ENCODE measurements at regions not wholly inside any gene's neighbourhood (a gene's known extent, or its start where the extent isn't known, plus 50 kb on each side); places are given as distances from the start of the nearest gene placed in this dataset.

DNA sequence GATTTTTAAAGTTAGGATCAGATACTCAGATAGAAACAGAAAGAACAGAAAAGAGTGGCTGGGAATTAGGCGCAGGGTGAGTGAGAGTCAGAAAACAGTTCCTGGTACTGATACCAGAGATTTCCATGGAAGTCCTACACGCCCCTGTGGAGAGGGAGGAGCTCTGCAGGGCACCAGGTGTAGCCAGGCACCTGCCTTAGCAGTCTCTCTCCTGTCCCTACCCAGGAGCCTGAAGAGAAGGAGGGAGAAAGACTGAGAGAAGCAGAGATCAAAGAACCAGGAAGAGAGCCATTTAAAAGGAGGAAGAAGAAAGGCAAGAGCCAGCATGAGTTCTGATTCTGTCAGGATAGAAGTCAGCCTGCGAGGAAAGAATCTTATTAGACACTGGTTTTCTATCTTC lies 65.0 kb downstream of the CBLN1 start:
- ATAC-seq = no peak

DNA sequence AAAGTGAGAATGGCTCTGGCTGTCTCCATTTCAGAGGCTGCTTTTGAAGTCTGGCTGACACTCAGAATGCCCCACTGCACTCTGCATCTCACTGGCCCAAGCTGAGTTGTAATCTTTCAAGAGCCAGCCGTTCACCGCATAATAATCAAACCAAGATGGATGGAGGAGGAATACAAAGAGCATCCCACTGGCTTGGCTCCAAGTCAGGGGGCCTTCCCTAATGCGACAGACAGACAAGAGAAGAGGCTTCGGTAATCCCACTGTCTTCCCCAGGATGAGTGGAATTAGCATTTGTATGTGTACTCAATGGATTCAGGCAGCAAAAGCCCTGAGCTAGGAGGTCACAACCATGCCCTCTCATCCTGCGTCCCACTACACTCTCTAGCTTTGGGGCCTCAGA lies 68.0 kb downstream of the CBLN1 start:
- no peak for ATAC-seq

DNA sequence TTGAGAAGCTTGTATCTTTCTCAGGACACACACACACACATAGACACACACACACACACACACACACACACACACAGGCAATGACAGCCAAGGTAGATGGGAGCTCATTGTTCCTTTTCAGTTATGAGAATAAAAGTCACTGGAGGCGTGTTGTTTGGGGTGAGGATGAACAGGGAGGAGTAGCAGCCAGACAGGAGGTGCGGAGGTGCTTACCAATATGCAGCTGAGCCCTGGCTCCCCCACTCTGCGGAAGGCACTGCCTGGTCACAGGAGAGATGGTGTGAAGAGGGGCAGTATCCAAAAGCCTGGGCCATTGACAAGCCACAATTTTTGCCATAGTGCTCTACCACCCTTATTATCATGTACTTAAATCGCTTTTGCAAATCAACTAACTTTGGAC lies 77.4 kb downstream of the CBLN1 start:
- no peak for ATAC-seq

DNA sequence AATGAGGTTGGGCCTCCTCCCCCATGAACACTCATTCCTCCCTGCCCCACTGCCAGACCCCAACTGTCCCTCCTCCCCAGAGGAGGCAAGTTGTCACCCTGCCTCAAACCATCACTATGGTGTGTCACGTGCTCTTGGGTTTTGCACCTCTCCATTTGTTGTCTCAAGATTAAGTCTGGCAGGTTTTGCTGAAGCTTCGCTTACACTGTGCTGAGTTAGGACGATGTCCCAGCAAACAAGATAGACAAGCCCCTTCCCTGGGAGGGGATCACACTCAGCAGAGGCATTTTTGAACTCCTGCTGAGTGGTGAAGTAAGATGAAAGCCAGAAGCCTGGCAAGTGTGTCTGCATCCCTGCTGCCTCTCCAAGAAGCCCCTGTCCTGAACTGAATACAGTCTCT lies 78.3 kb downstream of the CBLN1 start:
- no peak for ATAC-seq

DNA sequence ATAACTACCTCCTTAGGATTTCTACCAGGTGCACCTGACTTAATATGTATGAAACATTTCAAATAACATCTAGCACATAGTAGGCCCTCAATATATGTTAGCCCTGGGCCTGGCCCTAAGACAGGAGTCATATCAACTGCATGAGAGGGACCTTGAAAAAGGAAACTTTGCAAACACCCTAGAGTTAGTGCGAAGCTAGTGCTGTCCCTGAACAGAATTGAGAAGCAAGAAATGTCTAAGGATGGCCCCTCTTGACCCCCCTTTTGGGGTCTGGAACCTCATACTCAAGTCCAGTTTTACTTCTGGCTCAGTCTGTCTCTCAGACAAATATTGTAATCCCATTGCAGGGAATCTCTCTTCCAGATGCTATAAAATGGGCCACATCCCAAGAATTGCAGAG lies 80.5 kb downstream of the CBLN1 start:
- ATAC-seq = no peak

DNA sequence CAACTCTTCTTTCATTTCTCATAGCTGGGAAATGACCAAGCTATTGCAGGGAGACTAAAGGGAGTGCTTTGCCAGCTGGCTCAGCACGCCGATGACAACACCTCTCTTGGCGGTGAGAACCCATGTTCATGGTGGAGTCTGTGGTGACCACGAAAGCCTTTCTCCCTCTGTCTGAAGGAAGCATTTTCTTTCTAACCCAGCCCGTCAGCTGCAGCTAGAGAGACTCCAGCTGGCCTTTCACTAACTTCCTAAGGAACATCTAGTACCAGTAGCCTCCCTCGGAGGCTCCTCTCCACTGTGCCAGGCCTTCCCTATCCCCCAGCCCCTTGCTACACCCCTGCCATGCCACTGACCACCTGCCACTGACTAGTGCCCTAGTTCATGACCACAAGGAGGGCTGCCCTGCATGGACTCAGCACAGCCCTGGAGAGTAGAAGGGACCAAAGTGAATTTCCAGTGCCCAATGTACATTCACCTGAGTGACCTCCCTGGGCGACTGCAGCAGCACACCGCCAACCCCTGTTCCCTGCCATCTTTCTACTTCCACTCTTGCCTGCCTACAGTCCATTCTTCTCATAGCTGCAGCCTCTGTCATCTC lies 81.3 kb downstream of the CBLN1 start:
- no peak for ATAC-seq

DNA sequence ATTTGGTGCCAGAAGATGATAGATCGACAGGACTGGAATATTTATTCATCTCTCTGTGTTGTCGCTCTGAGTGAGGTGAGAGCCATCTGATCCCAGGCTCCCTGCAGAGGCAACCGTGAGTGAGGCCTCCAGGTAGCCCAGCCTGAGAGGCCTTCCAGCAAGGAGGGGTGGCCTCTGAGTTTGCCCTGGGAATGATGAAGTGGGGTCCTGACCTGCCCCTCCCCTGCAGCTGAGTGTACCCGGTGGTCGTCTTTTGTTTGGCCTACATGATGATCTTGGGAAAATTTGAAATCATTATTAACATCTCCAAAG lies 86.4 kb downstream of the CBLN1 start:
- ATAC-seq = no peak

DNA sequence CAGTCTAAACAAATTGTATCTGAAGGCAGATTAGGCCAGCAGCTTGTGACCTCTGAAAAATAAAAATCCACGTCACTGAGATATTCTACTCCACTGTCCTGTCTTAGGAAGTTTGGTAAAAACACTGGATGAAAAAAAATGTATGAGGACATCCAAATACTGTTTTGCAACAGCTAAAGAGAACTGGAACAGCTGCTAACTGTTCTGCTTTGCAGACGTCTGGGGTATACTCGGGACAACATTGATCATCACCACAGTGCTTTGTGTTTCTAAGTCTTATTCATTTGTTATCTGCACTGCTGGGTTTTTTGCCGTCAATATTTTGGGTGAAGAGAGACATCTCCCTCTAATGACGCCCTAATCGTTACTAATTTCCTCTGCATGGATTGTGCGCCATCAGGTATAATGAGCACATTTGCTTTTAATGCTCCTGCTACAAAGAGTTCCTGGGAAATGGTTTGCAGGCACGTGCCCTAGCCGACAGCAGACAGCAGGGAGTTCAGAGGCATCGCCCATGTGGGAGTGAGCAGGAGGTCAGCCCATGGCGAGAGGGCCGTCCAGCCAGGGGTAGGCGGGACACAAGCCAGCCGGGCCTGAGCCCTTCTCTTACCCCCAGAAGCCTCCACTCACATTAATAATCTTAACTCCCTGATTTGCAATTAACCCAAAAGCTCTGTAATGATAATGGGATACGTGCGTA lies 87.0 kb downstream of the CBLN1 start:
- ATAC-seq = no peak

DNA sequence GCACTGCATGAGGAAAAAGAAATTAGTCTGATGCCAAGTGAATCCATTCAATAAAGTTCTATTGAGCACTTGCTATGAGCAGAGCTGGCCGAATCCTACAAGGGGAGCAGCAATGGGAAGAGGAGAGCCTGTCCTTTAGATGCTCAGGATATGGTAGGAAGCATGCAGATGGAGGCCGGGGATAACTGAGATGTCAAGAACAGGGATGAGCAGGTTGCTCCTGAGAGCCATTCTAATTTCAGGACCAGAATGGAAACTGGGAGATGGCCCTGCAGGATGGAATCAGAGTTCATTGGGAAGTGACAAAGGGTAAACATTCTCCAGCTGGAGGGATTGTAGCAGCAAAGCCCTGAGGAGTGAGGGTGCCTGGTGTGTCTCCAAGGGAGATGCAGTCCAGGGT lies 88.0 kb downstream of the CBLN1 start:
- no peak for ATAC-seq

DNA sequence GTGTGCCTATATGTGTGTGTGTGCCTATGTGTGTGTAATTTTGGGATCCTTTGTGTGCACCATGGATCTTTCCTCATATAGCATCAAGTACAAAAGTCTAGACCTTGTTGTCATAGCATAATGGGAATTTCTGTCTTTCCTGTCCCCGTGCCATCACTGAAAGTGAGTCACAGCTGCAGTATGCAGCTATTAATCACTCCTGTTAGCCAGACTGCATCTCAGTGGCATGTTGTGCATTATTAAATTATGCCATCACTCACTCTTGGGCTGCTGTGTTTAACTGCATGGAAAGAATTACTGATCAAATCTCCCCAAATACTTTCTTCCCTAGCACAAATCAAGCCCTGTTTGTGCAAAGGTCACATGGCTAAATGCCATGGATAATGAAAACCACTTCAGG lies 92.4 kb downstream of the CBLN1 start:
- no peak for ATAC-seq

DNA sequence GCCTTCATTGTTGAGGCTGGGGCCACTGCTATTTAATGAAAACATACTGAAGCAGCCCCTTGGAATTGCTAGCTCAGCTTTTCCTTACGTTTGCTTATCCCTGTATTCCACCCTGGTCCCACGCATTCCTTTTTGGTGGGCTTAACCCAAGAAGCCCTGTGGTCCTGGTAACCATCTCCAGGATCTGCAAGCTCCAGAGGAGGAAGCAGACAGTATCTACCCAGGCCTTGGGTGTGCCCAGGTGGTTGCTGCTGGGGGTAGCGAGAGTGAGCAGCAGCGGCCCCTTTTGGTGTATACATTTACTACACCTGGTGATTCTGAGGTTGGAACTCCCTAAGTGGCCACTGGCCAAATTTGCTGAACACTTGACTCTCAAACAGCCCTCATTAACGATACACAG lies 97.7 kb downstream of the CBLN1 start:
- ATAC-seq = no peak

DNA sequence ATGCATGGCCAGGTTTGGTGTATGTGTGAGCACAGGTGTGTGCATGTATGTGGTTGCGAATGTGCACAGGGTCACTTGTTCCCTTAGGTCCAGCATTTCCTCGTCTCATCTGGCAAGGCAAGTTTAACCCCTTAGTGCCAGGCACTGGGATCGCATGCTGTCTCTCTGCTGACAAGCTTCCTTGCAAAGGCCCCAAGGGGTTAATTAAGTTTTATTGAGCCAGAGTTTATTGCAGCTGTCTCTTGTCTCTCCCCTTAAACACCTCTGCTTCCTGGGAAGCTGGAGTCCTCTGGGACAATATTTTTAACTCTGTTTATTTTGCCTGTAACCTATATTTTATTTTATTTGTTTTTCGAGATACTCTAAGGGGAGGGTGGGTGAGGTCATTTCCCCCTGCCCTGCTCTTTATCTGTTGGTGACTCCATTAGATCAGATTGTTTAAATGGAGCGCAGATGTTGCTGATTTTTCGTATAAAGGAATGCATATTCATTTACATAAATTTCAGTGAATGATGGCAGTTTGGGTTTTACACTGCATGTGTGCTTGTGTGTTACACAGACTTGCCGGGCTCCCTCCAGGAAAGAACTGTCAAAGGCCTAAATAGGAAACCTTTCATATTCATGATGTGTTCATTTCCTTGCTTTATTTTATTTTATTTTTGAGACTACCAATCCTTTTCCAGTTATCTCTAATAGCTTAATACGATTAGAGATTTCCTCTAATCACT lies 99.7 kb downstream of the CBLN1 start:
- ATAC-seq = no peak

DNA sequence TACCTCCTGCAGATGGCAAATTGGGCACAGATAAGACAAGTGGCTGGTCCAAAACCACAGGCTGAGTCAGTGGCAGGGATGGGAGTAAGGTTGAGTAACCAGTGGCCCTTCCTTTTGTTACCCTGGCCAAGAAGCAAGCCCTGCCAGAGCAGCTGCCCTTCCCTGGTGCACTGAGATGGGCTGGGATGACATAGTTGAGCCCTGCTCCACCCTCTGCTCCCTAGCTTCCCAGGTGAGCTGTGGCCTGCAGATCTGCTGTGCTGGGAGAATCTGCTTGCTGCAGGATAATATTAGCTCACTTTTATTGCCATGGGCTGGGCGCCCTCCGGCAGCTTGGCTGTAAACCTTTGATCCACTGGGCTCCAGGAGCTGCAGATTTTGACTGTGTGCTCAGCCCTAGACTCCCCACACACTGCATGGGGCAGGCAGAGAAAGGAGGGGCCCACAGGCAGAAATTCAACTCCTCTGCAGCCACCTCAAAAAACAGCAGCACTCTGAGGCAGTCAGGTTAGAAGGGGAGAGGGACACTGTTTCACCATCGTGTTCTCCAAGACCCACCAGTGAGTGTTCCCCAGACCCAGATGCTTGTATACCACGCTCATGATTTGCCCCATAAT lies 101.8 kb downstream of the CBLN1 start:
- no peak for ATAC-seq

DNA sequence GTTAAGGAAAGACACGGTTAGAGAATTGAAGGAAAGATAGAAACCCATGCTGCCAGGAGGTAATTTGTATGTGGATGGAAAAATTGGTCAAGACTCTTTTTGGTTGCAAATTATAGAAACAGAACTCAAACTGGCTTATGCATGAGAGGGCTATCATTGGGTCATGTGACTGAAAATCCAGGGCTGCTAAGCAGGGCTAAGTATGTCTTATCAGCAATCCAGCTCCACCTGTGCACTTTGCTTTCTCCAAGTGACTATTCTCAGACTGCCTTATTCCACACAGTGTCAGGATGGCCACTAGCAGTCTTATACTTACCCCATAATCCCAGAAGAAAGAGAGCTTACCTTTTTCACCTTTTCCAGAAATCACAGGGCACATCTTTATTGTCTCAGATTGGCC lies 113.5 kb downstream of the CBLN1 start:
- ATAC-seq = no peak

DNA sequence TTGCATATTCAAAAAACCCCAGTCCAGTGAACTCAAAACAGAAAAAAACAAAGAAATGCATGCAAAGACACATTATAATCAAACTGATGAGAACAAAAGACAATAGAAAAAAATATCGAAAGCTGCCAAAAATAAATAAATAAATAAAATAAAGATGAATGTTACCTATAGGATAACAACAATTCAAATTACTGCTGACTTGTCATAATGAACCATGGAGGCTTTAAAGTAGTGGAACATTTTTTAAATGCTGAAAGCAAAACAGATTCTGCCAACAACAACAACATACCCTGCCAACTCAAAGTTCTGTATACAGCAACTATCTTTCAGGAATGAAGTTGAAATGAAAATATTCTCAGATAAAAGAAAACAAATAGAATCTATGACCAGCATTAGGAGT lies 116.6 kb downstream of the CBLN1 start:
- no peak for ATAC-seq

DNA sequence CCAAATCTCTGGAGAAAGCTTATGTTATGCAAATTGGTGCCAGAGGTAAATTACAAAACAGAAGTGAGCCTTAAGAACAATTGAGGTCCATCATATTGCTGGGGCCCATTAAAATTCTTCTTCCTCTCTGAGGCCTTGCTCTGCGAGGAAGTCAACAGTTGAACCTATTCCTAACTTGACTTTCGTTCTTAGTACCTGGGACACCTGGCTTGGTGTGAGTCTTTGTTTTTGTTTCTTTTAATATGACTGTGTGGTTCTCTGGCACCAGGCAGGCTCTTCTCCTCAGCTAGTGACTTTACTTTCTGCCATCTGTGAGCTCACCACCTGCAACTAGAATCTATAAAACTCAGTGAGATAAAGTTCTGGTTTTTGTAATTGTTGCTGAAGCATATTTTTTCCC lies 120.4 kb downstream of the CBLN1 start:
- ATAC-seq = no peak

DNA sequence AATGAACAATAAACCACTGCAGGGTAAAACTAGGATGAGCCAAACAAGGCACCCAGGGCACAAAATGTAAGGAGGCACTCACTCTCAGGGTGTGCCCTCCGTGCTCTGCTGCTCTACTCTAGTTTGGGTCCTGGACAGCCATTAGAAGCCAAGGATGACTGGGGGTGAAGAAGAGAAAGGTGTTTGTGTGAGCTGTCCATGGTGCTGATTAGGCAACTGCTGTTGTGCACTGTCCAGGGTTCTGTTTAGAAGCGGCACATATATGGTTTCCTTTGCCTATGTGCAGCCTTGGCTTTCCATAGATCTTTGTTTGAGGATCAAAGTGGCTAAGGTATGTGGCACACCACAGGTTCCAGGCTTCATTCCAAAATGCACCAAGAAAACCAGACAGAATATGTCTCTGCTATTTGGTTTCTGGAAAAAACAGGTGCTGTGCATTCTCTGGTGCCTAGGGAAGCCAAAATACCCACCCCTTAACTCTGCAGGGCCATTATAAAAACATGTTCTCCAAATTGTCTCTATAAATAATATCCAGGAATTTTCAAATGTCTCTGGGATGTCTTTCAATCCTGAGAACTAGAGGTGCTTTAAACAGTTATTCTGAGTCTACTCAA lies 123.5 kb downstream of the CBLN1 start:
- ATAC-seq = no peak

DNA sequence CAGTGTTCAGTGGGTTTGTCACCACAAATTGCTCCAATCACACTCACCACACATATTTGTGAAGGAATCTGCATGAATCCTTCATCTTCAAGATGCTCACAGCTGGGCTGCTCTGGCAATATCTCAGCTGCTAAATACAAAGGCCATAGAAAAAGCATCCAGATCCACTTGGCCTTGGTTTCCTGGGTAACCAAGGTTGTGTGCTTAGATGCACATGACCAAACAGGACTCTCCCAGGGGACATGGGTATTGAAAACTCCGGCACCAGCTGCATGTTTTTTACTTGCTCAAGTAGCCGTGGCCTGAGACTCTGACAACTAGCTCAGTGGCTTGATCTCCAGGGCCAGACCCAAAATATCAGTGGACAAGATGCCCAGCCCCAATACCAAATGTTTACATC lies 131.3 kb downstream of the CBLN1 start:
- ATAC-seq = no peak

DNA sequence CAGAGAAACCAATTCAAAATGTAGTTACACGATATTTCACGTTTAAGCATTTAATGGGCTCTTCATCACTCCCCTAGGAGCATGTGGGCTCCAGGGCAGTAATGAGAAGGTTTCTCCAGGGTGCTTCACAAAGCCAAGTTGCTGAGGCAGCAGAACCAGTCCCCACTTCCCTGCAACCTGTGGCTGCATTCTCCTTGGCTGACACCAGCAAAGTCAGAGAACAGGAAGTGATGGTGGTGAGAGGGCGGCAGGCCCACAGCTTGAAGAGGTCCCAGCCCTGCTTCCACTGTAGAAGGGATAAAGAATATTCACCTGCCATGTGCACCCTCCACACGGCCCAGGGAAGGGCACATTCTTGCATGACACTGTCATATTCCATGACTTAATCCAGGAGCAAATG lies 133.2 kb downstream of the CBLN1 start:
- ATAC-seq = no peak

DNA sequence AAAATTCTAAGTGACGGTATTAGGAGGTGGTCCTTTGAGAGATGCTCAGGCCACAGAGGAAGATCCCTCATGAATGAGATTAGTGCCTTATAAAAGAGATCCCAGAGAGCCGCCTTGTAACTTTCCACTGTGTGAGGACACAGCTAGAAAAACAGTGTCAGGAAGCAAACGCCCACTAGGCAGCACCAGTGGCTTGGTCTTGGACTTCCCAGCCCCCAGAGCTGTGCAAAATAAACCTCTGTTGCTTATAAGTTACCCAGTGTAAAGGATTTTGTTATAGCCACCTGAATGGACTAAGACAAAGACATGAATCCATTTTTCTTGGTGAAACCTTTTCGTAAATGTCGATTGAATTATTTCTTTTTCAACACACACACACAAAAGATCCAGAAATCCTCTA lies 141.0 kb downstream of the CBLN1 start:
- ATAC-seq = no peak

DNA sequence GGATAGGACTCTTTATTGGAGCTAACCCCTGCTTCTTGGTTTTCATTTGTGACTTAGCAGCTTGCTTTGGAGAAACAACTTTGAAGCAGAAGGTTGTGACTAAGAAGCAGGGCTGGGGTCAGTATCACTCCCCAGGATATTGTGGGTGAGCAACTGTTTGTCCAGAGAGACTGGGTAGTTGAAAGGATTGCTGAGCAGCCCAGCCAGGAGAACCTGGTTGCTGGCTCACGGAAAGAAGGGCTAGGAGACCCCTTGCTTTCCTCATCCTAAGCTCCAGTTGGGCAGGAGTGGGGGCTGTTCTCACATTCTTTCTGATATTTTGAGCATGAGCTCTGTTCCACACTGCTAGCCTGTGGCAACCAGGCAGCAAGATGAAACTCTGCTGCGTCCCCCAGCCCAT lies 151.2 kb downstream of the CBLN1 start:
- no peak for ATAC-seq

DNA sequence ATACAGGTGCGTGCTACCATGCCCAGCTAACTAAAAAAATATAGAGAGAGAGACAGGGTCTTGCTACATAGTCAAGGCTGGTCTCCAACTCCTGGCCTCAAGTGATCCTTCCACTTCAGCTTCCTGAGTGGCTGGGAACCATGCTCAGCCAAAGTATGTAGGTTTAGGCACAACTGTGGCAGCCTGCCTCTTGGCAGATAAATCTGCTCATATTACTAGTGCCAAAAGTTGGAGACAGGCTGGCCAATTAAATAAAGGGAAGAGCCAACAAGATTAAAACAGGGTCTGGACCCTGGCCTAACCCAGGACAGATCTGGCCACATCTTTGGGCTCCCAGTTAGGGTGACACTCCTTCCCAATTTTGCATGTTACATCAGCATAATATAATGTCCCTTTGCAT lies 151.7 kb downstream of the CBLN1 start:
- no peak for ATAC-seq

DNA sequence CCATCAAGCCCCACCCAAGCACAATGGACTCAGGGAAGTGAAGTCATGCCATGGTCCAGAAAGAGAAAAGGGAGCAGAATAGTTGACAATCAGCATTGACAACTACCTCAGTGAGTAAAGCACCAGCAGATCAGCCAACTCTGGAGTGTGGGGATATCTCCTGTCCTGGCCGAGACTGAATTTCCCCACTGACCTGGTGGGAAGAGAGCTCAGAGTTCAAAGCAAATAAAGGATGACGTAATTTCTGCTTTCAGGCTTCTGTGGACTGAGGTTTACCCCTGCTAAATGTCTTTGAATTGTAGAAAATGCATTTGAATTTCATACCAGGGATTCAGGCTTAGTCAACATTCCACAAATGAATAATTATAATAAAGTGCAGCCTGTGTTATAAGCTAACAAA lies 152.9 kb downstream of the CBLN1 start:
- ATAC-seq = no peak

DNA sequence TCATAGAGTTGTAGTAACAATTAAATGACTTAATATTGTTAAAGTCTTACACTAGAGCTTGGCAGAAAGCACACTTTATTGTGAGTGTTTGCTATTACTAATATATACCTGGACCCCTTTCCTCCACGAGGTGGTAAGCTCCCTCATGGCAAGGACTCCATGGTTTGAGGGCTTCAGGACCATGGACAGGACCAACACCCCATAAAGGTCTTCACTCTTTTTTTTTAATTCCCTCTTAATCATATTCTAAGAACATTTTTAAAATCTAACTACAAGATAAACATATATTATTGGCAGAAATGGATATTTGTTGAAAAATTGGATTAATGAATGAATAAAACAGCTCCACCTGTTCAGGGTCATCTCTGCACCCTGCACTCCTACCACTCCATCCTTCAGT lies 154.5 kb downstream of the CBLN1 start:
- no peak for ATAC-seq
